Left lung (tissue), 4 donors: ENCODE measurements at regions not wholly inside any gene's neighbourhood (a gene's known extent, or its start where the extent isn't known, plus 50 kb on each side); places are given as distances from the start of the nearest gene placed in this dataset.

ENCODE experiments used
- ATAC-seq: fragments of 200-7000 bp; cut with Tn5 transposase; one replicate; pipeline ENCODE4 v1.9.1; 2020; ENCODE audit warnings: moderate library complexity
- DNase-seq, 4 donors: peaks; one replicate each; pipeline ENCODE4 v3.0.0-alpha.2; 2013 to 2020
- H3K27ac ChIP-seq, 2 donors: fragments of 200-600 bp; sonication (generic) in 1 of 2; one replicate each; pipeline versions ENCODE4 v1.5.0 to v1.8.0; 2020 to 2021
- H3K27me3 ChIP-seq, 2 donors: fragments of 200-600 bp; sonication (generic) in 1 of 2; one replicate each; pipeline versions ENCODE4 v1.5.0 to v1.8.0; 2020 to 2021
- H3K36me3 ChIP-seq, 2 donors: fragments of 200-600 bp; sonication (generic) in 1 of 2; one replicate each; pipeline versions ENCODE4 v1.5.0 to v1.8.0; 2020 to 2021
- H3K4me1 ChIP-seq, 2 donors: fragments of 200-600 bp; one replicate each; pipeline ENCODE4 v1.8.0; 2021
- H3K4me3 ChIP-seq, 2 donors: fragments of 200-600 bp; sonication (generic) in 1 of 2; one replicate each; pipeline versions ENCODE4 v1.5.0 to v1.8.0; 2020 to 2021; ENCODE audit warnings: mild to moderate bottlenecking in 1 of 2
- H3K9me3 ChIP-seq, 2 donors: fragments of 200-600 bp; sonication (generic) in 1 of 2; one replicate each; pipeline versions ENCODE4 v1.5.0 to v1.8.0; 2020 to 2021
- CTCF ChIP-seq, 2 donors: fragments of 200-600 bp; sonication (generic) in 1 of 2; IDR thresholded peaks; one replicate each; pipeline versions ENCODE4 v1.5.0 to v1.8.0; 2021; ENCODE audit warnings: antibody characterized with exemption in 2 of 2
- intact Hi-C, 2 donors: fragments of 100-400 bp; cut with DNase I; formaldehyde crosslinking; loops; one replicate each; pipeline versions ENCODE4 v1.11.2 to v1.14.2; 2022
- donor health status: DM: no; HTN: yes; CAD: no.
- donor health status: DM: no; HTN: no; CAD: no.

GRCh38 chr4:33626221-33626620 is 2618.1 kb downstream of the ARAP2 start:
- Histone ChIP-seq H3K27ac (no peak overlapping the region), H3K9me3 (no peaks in the 10 kb centered on the region), H3K36me3 (no peaks in the 10 kb centered on the region), H3K27me3 (no peaks in the 10 kb centered on the region), H3K4me3 (no peak overlapping the region), H3K4me1 (no peaks in the 10 kb centered on the region)
- ATAC-seq = no peak
- intact Hi-C loops = no loop called here
- no peak for TF ChIP-seq CTCF (IDR thresholded peaks at IDR 0.05)
- peak in 1 of 4 donors; percentile 56 for DNase-seq

- Histone ChIP-seq H3K4me1 (no peaks in the 10 kb centered on the region), H3K9me3 (no peaks in the 10 kb centered on the region), H3K36me3 (no peaks in the 10 kb centered on the region), H3K27ac (no peak overlapping the region), H3K4me3 (no peak overlapping the region), H3K27me3 (no peaks in the 10 kb centered on the region)
- intact Hi-C loops = no loop called here
- ATAC-seq (no peak), DNase-seq (no peak)
- no peak for TF ChIP-seq CTCF (IDR thresholded peaks at IDR 0.05)
Measured at GRCh38 chr4:33628296-33628695, 2616.0 kb downstream of the ARAP2 start.

GRCh38 chr4:33649015-33649414 is 2595.3 kb downstream of the ARAP2 start:
- DNase-seq (no peak), ATAC-seq (no peak)
- H3K4me1 ChIP-seq = no peaks in the 10 kb centered on the region
- H3K27me3 ChIP-seq = no peaks in the 10 kb centered on the region
- H3K9me3 ChIP-seq = no peaks in the 10 kb centered on the region
- H3K36me3 ChIP-seq = no peaks in the 10 kb centered on the region
- no peak overlapping the region for H3K4me3 ChIP-seq
- H3K27ac ChIP-seq = no peak overlapping the region
- no peak for TF ChIP-seq CTCF (IDR thresholded peaks at IDR 0.05)
- intact Hi-C loops = no loop called here

DNA sequence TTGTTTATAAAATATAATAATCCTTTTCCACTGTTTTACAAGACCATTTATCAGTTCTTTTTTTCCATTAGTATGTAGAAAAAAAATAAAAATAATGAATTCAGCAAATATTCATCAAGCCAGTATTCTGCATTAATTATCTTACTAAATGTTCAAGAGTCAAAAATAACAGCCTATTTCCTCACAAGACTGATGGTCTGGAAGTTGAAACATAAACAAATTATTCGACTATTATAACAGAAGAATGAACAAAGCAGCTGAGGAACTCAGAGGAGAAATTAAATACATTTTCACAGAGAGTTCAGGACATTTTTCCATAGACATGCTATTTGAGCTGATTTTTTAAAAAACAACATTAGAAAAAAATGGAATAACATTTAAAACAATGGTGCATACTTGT is 2594.8 kb downstream of the ARAP2 start:
- Histone ChIP-seq H3K4me1 (no peaks in the 10 kb centered on the region), H3K4me3 (no peak overlapping the region), H3K36me3 (no peaks in the 10 kb centered on the region), H3K27me3 (no peaks in the 10 kb centered on the region), H3K27ac (no peak overlapping the region), H3K9me3 (no peaks in the 10 kb centered on the region)
- ATAC-seq (no peak), DNase-seq (peak in 1 of 4 donors; percentile 12)
- no peak for TF ChIP-seq CTCF (IDR thresholded peaks at IDR 0.05)
- intact Hi-C loops = no loop called here

DNA sequence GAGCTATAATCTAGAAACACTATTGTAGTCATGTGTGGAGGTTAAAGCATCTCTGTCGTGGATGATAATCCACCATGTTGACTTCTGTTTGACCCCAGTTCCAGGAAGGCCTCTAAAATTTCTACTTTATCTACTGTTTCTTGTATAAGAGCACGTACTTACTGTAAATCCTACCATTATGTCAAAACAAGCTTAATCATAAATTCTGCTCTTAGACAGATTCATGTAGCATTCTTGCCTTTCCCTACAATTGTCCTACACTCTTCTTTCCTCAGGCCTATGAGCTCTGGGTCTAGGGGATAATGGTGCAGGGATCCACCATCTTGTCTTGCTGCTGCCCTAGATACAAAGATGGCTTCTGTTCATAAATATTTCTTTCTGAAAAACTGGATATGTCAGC is 2594.3 kb downstream of the ARAP2 start:
- TF ChIP-seq CTCF (IDR thresholded peaks at IDR 0.05) = no peak
- no peaks in the 10 kb centered on the region for H3K9me3 ChIP-seq
- H3K27me3 ChIP-seq = no peaks in the 10 kb centered on the region
- H3K27ac ChIP-seq = no peak overlapping the region
- DNase-seq (no peak), ATAC-seq (no peak)
- no peaks in the 10 kb centered on the region for H3K36me3 ChIP-seq
- no peaks in the 10 kb centered on the region for H3K4me1 ChIP-seq
- intact Hi-C loops = no loop called here
- H3K4me3 ChIP-seq = no peak overlapping the region
